ENCODE measurements at regions not wholly inside any gene's neighbourhood (a gene's known extent, or its start where the extent isn't known, plus 50 kb on each side); places are given as distances from the start of the nearest gene placed in this dataset.
"Not testable (repeated sequence)": the region's sequence is repeated elsewhere in the genome, so short reads cannot be mapped to it uniquely, and the experiment has no call there.

DNA sequence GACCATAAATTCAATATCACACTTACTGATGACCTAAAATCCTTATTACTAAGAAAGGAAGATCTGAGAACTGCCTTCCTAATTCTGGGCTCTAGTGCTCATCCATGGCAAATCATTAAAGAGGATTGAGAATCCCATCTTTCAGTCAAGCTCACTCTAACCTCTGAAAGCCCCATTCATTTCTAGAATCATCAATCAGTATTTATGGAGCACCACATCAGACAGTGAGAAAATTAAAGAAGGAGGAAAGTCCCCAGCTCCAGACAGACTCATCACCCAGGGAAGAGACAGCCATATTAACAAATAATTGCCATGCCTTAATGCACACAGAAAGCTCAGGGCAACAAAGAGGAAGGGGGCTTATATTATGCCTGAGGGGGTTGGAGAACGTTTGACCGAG lies 256.1 kb upstream of the SOX9 start:
- no peak for DNase-seq (ENCODE audit: low spot score)

DNA sequence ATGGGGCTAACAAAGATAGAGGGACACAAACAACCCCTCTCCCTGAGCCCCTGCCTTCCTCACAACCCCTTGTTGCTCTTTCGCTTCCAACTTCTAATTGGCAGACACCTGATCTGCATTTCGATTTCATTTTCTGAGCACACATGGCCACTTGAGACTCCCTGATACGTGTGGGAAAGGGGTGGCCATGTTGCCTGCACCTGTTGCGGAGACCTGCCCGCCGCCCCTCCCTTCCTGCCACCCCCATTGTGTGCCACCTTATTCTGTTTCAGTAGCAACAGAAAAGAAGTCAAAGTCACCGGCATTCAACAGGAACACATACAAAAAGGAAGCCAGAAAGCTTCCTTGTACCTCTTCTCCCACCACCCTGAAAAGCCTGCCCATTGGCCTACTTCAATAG lies 254.7 kb upstream of the SOX9 start:
- DNase-seq (ENCODE audit: low spot score) = no peak

DNA sequence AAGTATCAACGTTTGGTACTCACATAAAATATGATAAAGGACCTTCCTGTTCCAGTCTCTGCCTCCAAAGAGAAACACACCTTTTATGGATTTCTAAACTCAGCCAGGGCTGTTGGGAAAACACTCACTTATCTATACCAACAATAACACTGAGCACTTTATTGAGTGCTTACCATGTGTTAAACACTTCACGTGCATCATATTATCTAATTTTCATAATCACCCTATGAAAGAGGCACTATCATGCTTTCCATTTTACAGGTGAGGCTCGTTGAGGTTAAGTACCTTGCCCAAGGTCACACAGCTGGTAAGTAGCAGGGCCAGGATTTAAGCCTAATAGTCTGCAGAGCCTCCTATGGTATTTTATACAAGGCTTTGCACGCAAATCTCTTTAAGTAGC lies 251.5 kb upstream of the SOX9 start:
- no peak for DNase-seq (ENCODE audit: low spot score)

DNA sequence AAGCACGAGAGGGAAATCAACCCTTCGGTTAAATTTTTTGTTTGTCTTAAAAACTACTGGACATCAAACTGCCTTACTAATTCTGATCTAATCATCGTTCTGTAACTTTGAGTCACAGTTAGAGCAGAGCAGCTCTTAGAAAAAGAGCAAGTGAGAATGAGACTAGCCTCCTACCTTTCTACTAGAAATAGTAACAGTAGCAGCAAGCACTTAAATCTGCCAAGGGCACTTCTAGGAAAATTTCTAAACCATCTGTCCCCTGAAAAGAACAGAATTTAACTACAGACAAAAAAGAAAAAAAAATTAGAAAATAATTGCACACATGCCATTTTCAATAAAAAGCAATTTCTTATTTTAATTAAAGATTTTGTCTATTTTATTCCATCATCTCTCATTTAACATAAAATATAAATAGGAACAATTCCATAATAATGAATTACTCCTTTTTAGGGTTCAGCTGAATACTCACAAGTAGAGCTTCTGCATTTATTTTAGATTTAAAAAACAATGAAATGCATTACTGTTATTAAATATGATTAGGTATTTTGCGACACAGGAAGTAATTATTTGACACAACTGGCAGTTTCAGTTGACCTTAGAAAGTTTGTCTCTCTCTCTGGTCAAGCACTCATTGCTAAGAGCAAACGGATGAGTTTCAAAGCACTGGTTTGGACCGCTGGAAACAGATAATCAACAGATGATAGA lies 250.8 kb upstream of the SOX9 start:
- DNase-seq (ENCODE audit: low spot score) = no peak

DNA sequence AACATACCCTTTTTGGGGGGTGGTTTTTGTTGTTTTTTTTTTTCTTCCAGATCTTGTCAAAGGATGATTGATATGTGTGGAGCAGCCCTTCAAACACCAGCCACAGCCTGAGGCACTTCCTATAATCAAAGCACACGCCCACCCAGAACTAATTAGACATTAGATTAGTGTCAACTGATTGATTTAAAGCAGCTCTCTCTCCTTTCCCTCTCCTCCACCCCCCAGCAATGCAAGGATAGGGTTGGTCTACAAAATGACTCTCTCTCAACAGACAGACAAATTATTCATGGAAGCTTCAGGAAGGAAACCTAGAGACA lies 250.3 kb upstream of the SOX9 start:
- no peak for DNase-seq (ENCODE audit: low spot score)

DNA sequence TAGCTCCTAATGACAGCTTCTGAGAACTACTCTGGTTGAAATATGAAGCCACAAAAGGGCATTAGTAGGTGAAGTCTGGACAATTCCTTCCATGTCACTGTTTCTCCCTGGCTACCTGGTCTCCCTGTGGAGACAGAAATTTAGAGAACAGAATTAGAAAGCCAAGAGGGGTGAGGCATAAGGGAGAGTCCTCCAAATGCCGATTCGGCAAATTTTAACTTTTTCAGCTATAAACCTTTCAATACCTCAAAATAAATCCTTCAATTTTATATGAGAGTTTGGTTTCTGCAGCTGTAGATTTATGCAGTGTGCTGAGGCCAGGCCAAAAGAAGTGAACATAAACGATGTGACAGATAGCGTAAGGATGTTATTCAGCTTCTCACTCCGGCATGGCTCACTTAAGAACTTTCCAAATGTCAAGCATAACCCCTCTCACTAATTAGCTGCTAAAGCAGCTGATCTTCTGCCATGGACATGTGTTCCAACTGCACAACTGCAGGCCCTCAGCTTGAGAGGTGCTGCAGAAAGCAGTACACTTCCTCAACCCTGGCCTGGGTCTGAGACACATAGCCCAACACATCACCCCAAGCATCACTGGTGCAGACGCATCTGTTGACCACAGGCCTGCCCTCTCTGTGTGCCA lies 247.9 kb upstream of the SOX9 start:
- DNase-seq (ENCODE audit: low spot score) = no peak

DNA sequence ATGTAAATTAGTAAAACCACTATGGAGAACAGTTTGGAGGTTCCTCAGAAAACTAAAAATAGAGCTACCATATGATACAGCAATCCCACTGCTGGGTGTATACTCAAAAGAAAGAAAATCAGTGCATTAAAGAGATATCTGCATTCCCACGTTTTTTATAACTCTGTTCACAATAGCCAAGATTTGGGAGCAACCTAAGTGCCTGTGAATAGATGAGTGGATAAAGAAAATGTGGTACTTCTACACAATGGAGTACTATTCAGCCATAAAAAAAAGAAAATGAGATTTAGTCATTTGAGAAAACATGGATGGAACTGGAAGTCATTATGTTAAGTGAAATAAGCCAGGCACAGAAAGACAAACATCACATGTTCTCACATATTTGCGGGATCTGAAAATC lies 246.0 kb upstream of the SOX9 start:
- not testable (repeated sequence) for DNase-seq (ENCODE audit: low spot score)

DNA sequence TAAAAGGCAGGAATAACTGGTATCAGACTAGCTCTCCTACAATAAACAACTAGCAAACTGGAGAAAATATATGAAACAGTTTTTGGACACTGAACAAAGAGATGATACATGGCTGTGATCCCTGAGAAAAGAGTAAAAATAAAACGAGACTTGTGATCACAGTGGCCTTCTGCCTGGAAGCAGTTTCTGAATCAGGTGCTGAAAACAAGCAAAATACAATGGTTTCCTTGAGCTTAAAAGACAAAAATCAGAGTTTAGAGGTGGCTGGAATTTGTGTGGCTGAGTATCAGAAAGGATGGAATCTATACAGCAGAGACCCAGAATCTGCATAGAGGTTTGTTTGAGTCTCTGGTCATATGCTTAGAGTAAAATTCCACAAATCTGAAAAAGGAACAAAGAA lies 242.5 kb upstream of the SOX9 start:
- no peak for DNase-seq (ENCODE audit: low spot score)

DNA sequence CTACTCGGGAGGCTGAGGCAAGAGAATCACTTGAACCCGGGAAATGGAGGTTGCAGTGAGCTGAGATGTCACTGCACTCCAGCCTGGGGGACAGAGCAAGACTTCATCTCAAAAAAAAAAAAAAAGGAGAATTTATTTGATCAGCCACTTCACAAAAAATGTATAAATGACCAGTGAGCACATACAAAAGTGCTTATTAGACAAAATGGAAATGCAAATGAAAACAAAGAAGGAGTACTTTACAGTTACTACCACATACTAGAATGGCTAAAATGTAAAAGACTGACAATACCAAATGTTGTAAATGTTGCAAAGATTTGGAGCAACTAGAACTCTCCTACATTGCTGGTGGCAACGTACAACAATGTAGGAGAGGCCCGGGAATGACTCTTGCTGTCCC lies 241.8 kb upstream of the SOX9 start:
- no peak for DNase-seq (ENCODE audit: low spot score)

DNA sequence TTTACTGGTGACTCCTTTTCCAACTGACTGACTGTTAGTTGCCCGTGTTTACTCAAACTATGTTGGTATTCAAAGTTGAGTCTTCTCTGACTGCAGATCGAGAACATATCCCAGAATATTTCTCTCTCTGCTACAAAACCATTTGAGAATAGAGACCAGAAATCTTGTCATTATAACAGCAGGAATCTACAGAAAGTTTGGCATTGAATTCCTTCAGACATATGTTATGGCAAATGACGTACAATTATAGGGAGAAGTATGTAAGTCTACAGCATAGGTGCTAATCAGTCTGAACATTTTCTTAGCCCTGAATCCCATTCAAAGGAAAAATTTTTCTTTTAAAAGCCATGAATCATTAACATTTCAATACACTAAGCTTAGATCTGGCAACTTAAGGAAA lies 239.8 kb upstream of the SOX9 start:
- DNase-seq (ENCODE audit: low spot score) = no peak

DNA sequence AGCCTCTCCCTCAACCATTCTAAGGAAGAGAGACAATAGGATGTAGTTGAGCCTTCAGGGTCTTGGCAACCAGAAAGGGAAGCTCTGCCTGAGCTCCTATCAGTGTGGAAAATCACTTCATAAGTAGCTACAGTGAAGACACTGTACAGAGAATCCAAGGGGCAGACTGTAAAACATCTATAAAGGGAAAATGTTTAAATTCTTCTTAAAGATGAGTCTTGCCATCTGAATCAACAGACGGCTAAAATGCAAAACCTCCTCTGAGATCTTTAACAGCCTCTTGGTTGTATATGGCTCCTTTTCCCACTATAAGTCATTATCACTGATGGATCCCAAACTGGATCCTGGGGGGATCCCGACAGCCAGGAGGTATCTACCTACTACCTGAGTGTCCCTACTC lies 239.2 kb upstream of the SOX9 start:
- no peak for DNase-seq (ENCODE audit: low spot score)

DNA sequence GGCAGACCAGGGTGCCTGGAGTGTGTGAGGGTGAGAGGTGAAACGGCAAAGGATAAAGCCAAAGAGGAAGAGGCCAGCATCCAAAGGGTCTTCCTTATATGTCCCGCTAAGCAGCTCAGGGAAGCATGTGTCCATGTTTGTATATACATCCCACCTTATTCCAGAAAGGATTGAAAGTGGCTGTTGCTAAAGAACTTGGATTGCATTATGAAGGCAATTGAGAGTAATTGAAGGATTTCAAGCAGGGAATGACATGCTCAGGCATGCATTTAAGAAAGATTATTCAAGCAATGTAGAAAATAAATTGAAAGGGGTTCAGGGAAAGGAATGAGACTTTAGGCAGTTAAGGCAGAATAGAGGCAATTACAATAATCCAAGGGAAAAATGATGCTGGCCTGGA lies 237.6 kb upstream of the SOX9 start:
- no peak for DNase-seq (ENCODE audit: low spot score)

DNA sequence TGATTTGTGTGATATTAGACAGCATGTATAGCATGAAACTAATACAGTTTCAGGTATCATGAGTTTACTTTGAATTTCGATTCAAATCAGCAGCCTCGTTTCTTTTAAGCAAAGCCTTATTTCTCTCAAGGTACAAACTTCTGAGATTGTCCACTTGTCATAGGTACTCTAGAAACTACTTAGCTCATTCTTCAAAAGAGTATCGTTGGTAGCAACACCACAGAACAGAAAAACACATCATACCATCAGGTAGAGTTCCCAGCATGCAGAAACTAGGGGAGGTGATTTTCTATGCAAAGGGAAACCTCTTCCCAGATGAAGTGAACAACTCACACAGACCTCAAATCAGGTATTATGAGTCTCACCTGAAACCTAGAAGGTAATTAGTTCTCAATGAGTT lies 237.0 kb upstream of the SOX9 start:
- DNase-seq (ENCODE audit: low spot score) = no peak

DNA sequence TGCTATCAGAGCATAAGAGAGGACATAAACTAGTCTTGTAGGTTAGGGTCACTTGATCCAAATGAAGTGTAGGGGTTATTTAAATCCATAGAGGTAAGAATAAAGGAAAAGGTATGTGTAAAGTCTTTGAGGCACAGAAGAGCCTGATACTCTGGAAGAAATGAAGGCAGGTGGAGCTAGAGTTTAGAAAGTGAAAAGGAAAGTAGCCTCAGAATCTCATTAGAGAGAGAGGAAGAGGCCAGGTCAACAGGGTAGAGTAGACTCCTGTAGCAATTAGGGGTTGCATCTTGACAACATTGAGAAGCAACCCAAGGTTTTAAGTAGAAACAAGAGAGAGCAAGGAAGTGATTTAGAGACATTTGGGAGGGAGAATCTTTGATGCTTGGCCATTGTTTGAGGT lies 235.2 kb upstream of the SOX9 start:
- no peak for DNase-seq (ENCODE audit: low spot score)

DNA sequence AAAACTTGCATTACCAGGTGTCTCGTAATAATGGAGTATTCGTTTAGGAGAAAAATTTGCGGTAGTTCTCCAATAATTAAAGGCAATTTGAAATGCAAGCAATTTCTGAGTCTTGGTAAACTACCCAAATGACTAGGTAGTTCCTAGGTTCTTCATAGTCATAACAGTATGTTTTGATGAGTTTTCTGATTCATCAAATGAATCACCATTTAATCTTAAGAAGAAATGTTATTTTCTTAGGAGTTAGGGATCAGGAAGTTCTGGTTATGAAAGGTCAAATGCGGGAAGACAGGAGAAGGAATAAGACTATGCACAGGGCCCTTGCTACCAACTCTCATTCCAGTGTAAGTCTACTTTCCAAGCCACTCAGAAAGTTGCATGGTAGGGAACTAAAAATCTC lies 221.5 kb upstream of the SOX9 start:
- DNase-seq (ENCODE audit: low spot score) = no peak

DNA sequence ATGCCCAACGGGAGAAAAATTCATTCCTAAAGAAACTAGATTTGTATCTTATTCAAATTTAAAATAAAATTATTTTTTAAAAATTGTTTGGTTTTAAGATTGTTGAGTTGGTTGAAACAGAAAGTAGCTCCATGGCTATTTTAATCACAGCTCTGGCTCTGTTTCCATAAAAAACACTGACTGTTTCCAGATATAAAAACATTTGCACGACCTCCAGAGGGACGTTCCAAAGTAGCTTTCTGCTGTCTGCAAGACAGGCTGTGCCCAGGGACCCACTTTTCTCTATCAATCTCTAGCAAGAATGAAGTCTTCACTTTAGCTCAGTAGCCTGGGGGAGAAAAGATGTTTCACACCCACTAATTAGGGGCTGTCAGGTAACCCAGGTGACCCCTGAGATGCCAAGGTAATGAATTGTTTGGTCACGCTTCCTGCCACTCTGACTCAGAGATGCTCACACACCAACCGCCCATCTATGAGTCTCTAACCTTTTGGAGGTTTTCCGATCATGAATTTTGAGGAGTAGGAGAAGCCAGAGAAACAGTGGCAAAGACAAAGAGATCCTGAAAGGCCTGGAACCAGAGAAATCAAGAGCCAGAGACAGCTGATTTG lies 220.1 kb upstream of the SOX9 start:
- DNase-seq (ENCODE audit: low spot score) = no peak

DNA sequence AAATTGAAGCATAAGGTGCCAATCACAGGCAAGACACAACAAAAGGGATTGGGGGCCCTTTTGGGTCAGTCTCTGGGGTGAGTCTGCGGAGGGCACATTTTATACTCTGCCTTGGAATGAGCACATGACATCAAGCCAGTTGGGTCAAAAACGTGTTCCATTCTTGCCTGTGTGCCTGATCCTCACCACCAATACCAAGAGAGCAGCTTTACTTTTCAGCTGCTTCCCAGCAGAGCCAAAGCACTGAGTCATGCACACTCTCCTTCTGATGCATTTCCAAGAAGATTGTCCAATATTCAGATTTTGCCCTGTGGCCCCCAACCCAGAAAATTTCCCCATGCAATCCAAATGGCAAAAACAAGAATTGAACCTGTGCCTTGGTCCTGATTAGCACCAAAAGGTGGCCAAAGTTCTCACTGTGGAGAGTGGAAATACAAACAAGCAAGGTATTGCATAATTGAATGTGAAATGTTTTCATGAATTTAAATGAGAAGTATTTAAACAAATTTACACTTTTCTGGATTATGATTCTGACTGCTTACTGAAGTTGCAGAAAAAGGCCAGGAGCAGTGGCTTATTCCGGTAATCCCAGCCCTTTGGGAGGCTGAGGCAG lies 217.8 kb upstream of the SOX9 start:
- no peak for DNase-seq (ENCODE audit: low spot score)

DNA sequence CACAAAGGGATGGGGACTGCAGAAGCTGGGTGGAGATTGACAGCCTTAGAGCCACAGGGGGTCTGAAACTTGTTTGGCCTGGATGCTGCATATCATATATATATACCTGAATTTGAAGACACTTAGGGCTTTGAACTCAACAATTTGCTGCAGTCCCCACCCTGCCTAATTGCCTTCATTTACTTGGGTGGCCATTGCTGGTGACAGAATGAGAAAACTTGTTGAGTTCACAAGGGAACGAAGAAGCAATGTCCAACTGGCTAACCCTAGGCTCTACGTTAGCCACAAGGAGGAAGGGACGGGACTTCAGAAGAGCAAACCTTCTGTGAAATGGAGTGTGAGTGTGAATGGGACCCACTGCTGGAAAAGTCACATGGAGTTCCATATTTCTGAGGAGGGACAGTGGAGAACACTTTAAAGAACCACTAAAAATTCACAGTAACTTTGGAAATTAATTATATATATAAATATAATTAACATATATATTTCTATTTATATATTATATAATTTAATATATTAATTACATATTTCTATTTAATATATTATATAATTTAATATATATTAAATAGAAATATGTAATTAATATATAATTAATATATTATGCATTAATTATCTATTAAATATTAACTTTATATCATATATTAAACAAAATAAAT lies 215.3 kb upstream of the SOX9 start:
- DNase-seq (ENCODE audit: low spot score) = no peak

DNA sequence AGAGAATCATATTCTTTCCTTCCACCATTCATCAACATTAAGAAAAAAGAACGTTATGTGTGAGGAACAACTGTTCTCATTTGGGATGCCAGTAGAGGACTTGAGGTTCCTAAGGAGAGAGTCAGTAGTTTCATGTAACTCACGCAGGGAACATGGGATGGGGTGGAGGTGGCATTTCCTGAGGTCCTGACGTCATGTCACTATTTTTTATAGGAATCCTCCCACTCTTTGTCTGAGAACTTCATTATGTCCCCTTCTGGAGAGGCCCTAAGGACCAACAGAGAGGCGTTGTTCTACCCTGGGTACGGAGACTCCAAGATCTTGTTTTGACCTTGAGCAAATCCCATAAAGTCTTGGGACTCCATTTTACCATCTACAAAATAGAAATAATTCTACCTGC lies 211.7 kb upstream of the SOX9 start:
- DNase-seq (ENCODE audit: low spot score) = no peak

DNA sequence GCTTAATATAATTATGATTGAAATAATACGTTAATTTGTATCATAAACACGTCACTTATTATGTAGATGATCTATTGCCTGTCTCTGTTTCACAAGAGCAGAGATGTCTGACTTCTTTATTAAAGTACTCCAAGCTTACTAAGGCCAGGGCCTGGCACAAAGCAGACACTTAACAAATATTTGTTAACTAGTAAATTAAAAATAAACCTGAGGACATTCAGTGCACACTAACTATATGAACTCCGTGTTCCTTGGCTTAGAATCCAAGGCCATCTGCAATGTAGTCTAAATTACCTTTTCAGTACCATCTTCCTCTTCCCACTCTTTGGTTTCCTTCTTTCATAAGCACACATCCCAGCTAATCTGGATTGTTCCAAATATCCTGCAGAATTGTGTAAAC lies 210.8 kb upstream of the SOX9 start:
- DNase-seq (ENCODE audit: low spot score) = no peak

DNA sequence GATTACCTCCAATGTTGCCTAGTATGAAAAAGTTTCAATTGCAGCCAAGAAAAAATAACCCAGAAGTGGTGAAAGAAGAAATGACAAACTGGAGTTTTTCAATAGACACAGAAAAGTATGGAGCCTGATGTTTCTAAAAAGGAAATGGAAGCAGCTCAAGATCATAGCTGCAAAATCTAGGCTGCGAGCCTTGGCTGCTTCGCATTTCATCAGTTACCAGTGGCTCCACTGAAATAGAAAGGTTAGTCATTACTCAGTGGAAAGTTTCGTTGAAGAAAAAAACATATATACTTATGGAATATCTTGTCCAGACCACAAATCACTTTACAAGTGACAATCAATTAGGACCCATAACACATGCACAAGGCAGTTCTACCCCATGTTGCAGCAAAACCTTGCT lies 206.8 kb upstream of the SOX9 start:
- DNase-seq (ENCODE audit: low spot score) = no peak

DNA sequence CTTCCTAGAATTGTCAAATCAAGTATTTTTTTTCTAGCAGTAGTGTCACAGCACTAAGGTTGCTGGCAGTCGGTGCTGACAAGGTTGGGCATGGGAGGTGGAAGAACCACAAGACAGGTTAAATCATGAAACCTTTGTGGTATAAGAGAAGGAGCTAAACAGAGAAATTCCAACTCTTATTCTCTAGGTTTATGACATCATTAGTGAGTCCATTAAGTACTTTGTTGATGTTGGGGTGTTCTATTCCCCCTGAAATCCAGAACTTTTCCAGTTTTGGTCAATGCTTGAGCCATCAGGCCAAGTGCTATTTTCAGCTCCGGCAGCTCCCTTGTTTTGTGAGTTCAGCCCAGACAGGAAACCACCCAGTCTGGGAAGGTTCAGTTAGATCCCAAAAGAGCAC lies 206.0 kb upstream of the SOX9 start:
- DNase-seq (ENCODE audit: low spot score) = no peak

DNA sequence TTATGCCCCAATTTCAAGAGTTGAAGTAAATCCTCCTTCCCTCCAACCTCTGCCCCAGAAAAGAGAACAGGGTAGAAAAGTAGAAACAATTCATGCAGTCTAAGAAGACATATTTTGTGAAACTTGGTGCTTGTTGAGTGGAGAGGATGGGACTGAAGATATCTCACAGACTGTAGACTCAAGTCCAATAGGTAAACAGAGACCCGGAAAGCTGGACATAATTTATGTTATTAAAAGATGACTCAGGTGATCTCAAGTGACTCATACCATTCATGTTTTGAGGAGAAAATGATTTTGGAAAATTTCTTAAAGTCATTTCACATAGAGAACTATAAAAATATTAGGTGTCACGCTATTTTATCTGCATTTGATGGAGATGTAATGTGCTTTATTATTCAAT lies 203.1 kb upstream of the SOX9 start:
- no peak for DNase-seq (ENCODE audit: low spot score)
